Testis (tissue), 2 donors: ENCODE measurements at regions not wholly inside any gene's neighbourhood (a gene's known extent, or its start where the extent isn't known, plus 50 kb on each side); places are given as distances from the start of the nearest gene placed in this dataset.

Experiments used
- CTCF ChIP-seq, 3 experiments: fragments of 450-650 bp in 2 of 3; fragments of 200-600 bp in 1 of 3; sonication (generic) in 1 of 3; IDR thresholded peaks; one replicate each; pipeline ENCODE4 v1.5.1; 2016 to 2019; ENCODE audit warnings: antibody characterized with exemption in 3 of 3, mild to moderate bottlenecking in 2 of 3, moderate library complexity in 1 of 3
- POLR2A ChIP-seq: fragments of 450-650 bp; IDR thresholded peaks from one replicate; pipeline ENCODE4 v1.6.1; 2017; ENCODE audit warnings: antibody characterized with exemption, mild to moderate bottlenecking, moderate library complexity

- no peak for TF ChIP-seq CTCF (IDR thresholded peaks at IDR 0.05)
- no peak for TF ChIP-seq POLR2A
Measured at GRCh38 chr2:210955591-210955990, 399.2 kb downstream of the CPS1 start.
